Central memory CD4-positive, alpha-beta T cell (primary cell): ENCODE measurements at regions not wholly inside any gene's neighbourhood (a gene's known extent, or its start where the extent isn't known, plus 50 kb on each side); places are given as distances from the start of the nearest gene placed in this dataset.

ENCODE experiments used
- DNase-seq: peaks from one replicate; pipeline ENCODE4 v3.0.0; 2022

DNA sequence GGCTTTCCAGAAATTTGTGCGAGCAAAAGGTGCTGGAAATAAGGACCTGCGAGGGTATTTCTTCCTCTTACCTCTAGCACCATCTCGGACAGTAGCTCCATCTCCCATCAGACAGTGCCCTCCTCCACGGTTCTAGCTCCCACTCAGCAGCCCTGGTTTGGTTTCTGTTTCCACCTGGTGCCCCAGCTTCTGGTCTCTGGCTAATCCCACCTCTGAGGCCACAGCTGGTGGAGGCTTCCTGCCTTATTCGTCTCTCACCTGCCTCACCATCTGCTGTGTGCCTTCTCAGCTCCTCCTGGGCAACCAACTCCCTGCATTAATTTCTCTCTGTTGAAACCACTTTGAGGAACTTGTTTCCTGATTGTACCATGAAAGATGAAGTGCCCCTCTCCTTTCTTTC is 162.4 kb upstream of the CDYL start:
- DNase-seq: no peak

GRCh38 chr6:4613381-4613780 is 162.8 kb upstream of the CDYL start:
- no peak for DNase-seq

- no peak for DNase-seq
Observed at GRCh38 chr6:4612636-4613171, 163.5 kb upstream of the CDYL start.

DNA sequence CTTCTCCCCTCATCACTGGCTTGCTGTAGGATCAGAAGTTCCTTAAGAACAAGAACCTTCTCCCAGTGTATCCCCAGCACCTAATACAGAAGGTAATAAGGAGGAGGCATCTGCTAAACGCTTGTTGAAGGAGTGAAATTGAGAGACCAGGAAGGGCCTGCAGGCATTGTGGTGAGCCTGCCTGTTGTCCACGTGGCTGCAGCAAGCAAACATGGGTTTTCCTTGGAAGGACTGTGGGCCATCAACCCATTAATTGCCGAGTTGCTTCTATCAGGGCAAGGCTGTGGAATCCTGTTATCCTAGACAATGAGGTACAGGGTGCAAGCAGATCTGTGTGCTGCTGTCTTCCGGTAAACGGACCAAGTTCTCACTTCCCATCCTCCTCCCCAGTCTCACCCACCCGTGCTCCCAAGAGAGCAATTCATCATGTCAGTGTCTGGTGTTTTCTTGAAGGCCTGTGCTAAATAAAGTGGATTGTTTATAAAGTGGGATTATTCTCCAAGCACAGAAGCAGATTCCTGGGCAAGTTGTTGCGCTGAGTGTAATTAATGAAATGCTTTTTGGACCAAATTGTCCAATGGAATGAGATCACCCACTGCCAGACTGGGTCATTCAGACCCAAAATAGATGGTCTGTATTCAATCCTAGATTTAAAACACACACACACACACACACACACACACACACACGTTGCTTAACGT is 164.6 kb upstream of the CDYL start:
- no peak for DNase-seq

DNA sequence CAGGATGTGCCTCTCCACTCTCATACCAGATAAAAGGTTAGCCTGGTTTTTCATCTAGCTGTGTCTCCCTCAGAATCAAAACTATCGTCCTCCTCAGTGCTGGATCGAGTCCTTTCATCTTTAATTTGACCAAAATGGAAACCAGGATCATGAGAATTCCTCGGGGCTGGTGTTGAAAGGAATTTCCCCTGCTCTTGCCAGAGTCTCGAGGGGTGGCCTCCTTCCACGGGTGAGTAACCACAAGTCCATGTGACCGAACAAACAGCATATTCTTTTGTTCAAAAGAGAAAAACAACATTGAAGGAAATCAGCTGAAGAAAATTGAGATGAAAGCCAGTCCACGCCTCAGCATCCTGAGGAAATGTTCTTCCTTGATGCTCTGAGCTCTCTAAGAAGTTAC is 165.9 kb upstream of the CDYL start:
- no peak for DNase-seq

DNA sequence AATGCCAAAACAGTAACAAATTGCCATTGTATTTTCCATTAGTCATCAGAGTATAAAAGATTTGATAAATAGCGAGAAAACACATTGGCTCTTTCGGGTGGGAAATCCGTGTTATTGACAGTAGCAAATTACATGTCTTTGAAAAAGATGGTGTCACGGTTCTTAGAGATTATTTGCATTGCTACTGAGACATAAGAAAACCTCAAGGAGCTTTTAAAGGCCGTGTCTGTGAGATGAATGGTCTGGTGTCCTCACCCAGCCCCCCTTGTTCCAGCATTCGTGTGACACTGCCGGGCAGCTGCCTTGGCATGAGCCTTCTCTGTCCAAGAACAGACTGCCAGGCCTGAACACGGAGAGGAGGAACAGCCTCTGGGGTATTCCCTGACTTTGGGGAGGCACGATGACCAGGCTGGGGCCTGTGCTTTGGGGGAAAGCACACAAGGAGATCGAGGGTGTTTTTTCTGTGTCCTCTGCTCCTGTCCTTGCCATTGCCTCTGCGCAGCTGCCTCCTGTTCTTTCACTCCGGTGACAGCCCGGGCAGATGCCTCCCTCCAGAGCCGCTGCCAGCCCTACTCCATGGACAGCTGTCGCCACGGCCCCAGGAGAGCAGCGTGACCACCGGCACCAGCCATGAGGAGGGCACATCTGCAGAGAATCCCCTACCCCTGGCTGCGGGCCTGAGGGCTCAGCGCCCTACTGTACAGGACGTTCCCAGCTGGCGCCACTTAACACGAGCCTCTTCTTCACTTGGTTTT is 167.7 kb upstream of the CDYL start:
- DNase-seq: no peak

- DNase-seq: no peak
Observed at GRCh38 chr6:4607793-4608192, 168.4 kb upstream of the CDYL start.

GRCh38 chr6:4606821-4607704 is 169.1 kb upstream of the CDYL start:
- no peak for DNase-seq

GRCh38 chr6:4606016-4606415 is 170.2 kb upstream of the CDYL start:
- no peak for DNase-seq

DNA sequence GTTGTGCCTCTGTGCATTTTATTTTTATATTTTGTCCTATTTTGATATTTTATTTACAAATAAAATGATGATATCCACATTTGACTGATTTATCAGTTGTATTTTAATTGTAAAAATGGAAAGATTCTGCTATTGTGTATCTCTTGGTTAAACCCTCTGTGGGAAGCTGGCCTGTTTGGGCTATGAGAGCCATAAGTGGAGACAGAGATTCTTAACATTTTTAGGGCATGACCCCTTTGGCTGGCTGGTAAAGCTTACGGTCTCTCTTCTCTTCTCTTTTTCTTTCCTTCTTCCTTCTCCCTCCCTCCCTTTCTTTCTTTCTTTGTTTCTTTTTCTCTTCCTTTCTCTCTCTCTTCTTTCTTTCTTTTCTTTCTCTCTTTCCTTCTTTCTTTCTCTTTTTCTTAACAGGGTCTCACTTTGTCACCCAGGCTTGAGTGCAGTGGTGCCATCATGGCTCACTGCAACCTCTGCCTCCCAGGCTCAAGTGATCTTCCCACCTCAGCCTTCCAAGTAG is 172.3 kb upstream of the CDYL start:
- DNase-seq: no peak

DNA sequence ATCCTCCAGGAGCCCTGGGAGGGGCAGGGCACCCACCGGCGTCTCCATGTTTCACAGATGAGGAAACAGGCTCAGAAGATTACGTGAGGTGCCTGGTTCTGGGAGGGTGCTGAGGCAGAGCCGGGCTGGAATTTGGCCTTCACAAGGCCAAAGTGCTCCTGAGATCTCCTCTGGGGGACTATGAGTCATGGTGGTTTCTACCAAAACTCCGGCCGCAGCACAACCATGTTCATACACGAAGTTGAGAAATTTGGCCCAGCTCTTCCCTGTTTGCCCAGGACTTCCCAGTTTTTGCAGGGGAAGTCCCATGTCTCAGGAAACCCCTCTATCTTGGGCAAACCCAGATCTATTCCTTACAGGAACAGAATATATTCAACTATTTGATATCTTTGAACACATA is 172.9 kb upstream of the CDYL start:
- DNase-seq: no peak

GRCh38 chr6:4599924-4600323 is 176.3 kb upstream of the CDYL start:
- DNase-seq: no peak

GRCh38 chr6:4598384-4598995 is 177.7 kb upstream of the CDYL start:
- no peak for DNase-seq

GRCh38 chr6:4593951-4594350 is 182.3 kb upstream of the CDYL start:
- DNase-seq: no peak

DNA sequence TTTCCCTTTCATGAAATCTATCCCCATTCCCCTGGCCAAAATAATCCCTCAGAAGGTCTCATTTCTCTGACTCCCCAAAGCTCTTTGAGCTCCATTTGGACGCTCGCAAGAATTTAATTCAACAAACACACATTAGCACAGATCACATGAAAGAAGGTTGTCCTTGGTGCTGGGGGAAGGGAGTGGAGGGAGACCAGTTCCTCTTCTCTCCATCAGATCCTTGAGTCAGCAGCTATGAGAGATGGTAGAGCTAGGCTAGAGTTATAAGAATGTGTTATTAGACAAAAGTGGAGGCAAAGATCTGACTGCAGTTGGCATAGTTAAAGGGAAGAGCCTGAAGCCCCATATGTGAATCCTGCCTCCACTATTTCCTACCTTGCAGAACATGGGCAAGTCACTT is 184.2 kb upstream of the CDYL start:
- DNase-seq: no peak

GRCh38 chr6:4591218-4591617 is 185.0 kb upstream of the CDYL start:
- DNase-seq: no peak

GRCh38 chr6:4589295-4589694 is 186.9 kb upstream of the CDYL start:
- no peak for DNase-seq

DNA sequence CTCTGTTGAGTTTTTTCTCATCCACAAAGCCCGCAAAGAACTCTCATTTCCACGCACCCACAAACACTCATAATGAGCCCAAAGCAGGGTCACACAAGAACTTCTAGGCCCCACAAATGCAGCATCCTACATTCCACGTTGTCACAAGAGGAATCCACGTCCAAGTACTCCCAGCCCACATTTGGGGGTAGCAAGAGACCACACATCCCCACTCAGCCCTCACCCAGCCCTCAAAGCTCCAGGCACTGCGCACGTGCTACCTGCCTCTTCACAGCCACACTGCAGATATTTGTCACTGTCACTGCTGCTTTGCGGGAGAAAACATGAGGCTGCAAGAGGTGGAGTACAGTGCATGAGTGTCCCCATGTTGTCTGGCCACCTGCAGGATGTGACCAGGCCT is 187.6 kb upstream of the CDYL start:
- no peak for DNase-seq

DNA sequence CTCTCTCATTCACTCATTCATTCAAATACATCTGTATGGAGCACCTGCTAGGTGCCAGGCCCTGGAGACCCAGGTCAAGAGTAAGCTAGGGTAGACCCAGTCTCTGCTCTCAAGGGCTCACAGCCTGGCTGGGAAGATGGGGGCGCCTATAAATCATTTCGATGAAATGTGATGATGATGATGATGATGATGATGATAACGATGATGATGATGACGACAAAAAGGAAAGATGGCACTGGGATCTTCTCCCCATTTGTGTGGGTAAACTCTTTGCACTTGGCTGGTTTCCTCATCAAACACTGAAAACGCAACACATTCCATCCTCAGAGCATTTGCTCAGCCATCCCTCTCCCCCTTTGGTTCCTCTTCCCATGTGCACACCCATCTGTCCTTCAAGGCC is 188.0 kb upstream of the CDYL start:
- no peak for DNase-seq

DNA sequence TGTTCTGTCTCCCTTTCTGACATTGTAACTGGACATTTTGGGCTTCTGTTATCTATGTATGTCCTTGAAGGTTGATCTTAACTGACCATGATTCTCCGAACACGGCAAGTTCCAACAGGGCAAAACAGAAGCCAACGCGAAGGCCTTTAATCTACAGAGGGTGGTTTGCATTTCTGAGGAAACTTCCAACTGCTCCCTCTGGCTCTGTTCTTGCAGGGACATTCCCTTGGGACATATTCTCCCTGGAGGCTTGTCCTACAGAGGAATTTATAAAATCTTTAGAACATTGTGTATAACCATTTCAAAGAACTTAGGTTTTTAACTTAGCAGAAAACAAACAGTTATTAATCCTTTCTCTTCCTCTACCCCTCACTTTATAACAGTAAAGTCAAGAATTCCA is 189.0 kb upstream of the CDYL start:
- no peak for DNase-seq

DNA sequence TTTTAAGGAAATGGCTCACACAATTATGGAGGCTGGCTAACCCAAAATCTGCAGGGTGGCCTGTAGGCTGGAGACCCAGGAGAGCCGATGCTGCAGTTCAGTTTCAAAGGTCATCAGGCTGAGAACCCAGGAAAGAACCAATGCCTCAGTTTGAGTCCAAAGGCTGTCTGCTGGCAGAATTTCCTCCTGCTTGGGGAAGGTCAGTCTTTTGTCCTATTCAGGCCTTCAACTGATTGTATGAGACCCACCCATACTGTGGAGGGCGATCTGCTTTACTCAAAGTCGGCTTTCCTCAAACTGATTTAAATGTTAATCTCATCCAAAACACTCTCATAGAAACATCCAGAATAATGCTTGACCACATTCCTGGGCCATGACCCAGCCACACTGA is 189.7 kb upstream of the CDYL start:
- DNase-seq: no peak

- DNase-seq: no peak
Observed at GRCh38 chr6:4585682-4586468, 190.3 kb upstream of the CDYL start.
